GM12874 (cell line): ENCODE measurements at regions not wholly inside any gene's neighbourhood (a gene's known extent, or its start where the extent isn't known, plus 50 kb on each side); places are given as distances from the start of the nearest gene placed in this dataset.

Experiments used
- CTCF ChIP-seq: IDR thresholded peaks from 2 replicates; pipeline ENCODE4 v1.5.1; 2011; ENCODE audit warnings: low read depth, mild to moderate bottlenecking, control low read depth, low read length, moderate library complexity; ENCODE audit not compliant: insufficient read depth

GRCh38 chr19:28691683-28692082, 521.3 kb downstream of the UQCRFS1 start:
- no peak for TF ChIP-seq CTCF

- no peak for TF ChIP-seq CTCF
Measured at GRCh38 chr19:28687296-28687695, 525.7 kb downstream of the UQCRFS1 start.

- no peak for TF ChIP-seq CTCF
Measured at GRCh38 chr19:28686756-28687155, 526.2 kb downstream of the UQCRFS1 start.

GRCh38 chr19:28685802-28686201, 527.1 kb downstream of the UQCRFS1 start:
- no peak for TF ChIP-seq CTCF

- TF ChIP-seq CTCF: no peak
Measured at GRCh38 chr19:28680111-28680510, 532.8 kb downstream of the UQCRFS1 start.

GRCh38 chr19:28670836-28671235, 542.1 kb downstream of the UQCRFS1 start:
- TF ChIP-seq CTCF: no peak

GRCh38 chr19:28669804-28670203, 543.1 kb downstream of the UQCRFS1 start:
- TF ChIP-seq CTCF: no peak
